ENCODE measurements at regions not wholly inside any gene's neighbourhood (a gene's known extent, or its start where the extent isn't known, plus 50 kb on each side); places are given as distances from the start of the nearest gene placed in this dataset.

DNA sequence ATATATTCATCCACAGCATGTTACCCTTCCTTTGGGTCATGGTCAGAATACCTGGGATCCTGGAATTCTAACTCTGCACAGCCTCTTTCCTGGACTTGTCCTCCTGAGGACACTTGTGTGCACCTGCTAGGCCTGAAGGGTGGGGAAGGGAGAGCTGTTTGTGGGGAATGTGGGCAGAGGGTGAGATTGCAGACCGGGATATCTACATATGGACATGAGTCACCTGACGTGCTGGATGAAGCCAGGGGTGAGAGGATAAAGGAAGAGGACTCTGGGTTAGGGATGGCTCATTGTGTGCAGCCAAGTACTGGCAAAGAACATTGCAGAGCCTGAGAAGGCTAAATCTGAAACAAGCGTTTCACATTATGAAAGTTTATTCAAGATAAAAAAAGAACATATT lies 241.4 kb upstream of the RPS23 start:
- TF ChIP-seq, protein P1, sequence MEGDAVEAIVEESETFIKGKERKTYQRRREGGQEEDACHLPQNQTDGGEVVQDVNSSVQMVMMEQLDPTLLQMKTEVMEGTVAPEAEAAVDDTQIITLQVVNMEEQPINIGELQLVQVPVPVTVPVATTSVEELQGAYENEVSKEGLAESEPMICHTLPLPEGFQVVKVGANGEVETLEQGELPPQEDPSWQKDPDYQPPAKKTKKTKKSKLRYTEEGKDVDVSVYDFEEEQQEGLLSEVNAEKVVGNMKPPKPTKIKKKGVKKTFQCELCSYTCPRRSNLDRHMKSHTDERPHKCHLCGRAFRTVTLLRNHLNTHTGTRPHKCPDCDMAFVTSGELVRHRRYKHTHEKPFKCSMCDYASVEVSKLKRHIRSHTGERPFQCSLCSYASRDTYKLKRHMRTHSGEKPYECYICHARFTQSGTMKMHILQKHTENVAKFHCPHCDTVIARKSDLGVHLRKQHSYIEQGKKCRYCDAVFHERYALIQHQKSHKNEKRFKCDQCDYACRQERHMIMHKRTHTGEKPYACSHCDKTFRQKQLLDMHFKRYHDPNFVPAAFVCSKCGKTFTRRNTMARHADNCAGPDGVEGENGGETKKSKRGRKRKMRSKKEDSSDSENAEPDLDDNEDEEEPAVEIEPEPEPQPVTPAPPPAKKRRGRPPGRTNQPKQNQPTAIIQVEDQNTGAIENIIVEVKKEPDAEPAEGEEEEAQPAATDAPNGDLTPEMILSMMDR (conservative IDR thresholded peaks at IDR 0.05; ENCODE audit: low read length) = no peak
- TF ChIP-seq EZH2phosphoT487 (IDR thresholded peaks at IDR 0.05; ENCODE audit: borderline replicate concordance, low read depth, low read length) = no peak
